Smooth muscle cell (in vitro differentiated cells): ENCODE measurements at regions not wholly inside any gene's neighbourhood (a gene's known extent, or its start where the extent isn't known, plus 50 kb on each side); places are given as distances from the start of the nearest gene placed in this dataset.

Source experiments
- DNase-seq: peaks from one replicate; lab custom pipeline; 2025; ENCODE audit not compliant: unreplicated experiment; lab: John Stamatoyannopoulos, UW
- H2AFZ ChIP-seq: fragments of 200-600 bp; sonication (generic); 2 replicates; pipeline ENCODE4 v1.6.0; 2016; ENCODE audit warnings: antibody characterized with exemption, low read depth, mild to moderate bottlenecking
- H3F3A ChIP-seq: fragments of 200-600 bp; sonication (generic); 2 replicates; pipeline ENCODE4 v1.6.0; 2017; ENCODE audit warnings: antibody characterized with exemption, low read depth
- H3K27ac ChIP-seq: fragments of 200-600 bp; sonication (generic); 2 replicates; pipeline ENCODE4 v1.5.1; 2016; ENCODE audit warnings: low read depth, mild to moderate bottlenecking
- H3K27me3 ChIP-seq: fragments of 200-600 bp; sonication (generic); 2 replicates; pipeline ENCODE4 v1.6.1; 2016; ENCODE audit warnings: low read depth, mild to moderate bottlenecking
- H3K36me3 ChIP-seq: fragments of 200-600 bp; sonication (generic); 2 replicates; pipeline ENCODE4 v1.5.1; 2016; ENCODE audit warnings: low read depth
- H3K4me1 ChIP-seq: fragments of 200-600 bp; sonication (generic); 2 replicates; pipeline ENCODE4 v1.5.1; 2016; ENCODE audit warnings: low read depth
- H3K4me2 ChIP-seq: fragments of 200-600 bp; sonication (generic); 2 replicates; pipeline ENCODE4 v1.6.0; 2016; ENCODE audit warnings: mild to moderate bottlenecking
- H3K4me3 ChIP-seq: fragments of 200-600 bp; sonication (generic); 2 replicates; pipeline ENCODE4 v1.5.1; 2016; ENCODE audit warnings: mild to moderate bottlenecking
- H3K79me2 ChIP-seq: fragments of 200-600 bp; sonication (generic); 2 replicates; pipeline ENCODE4 v1.6.0; 2016; ENCODE audit warnings: low read depth, mild to moderate bottlenecking
- H3K9ac ChIP-seq: fragments of 200-600 bp; sonication (generic); 2 replicates; pipeline ENCODE4 v1.6.0; 2016; ENCODE audit warnings: low read depth
- H3K9me3 ChIP-seq: fragments of 200-600 bp; sonication (generic); replicated peaks from 2 replicates; pipeline ENCODE4 v1.5.1; 2016; ENCODE audit warnings: low read depth
- H4K20me1 ChIP-seq: fragments of 200-600 bp; sonication (generic); 2 replicates; pipeline ENCODE4 v1.6.0; 2016; ENCODE audit warnings: low read depth
- WGBS: methylation state at CpG from one replicate; pipeline ENCODE4 v1.1.7; 2016; ENCODE audit warnings: low lambda C conversion rate; 5-methylcytosine and 5-hydroxymethylcytosine counted together
- TF ChIP-seq, protein P1 (sequence below): fragments of 200-600 bp; sonication (generic); IDR thresholded peaks from 2 replicates; pipeline ENCODE4 v1.5.1; 2017; ENCODE audit warnings: borderline replicate concordance, mild to moderate bottlenecking, antibody characterized with exemption; ENCODE audit not compliant: insufficient read depth, poor library complexity, severe bottlenecking

DNA sequence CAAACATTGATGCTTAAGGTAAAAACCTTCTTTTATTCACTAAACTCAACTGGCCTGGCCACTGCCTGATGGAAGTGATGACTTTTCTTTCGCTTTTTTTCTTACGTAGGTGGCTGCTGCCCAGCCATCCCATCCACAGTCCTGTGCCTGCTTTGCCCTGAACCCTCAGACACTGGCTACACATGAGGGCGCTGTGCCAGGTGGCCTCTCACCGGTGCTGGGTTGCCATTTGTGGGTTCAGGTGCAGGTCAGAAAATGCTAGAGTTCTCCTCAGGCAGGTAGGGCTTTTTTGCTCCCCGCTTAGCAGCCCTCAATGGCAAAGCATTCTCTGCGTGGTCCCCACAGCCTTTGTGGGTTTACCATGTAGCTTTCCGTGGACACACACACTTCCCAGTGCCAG lies 88.3 kb upstream of the PRR23E start:
- Histone ChIP-seq H3K9ac (no peak overlapping the region), H3K9me3 (no peaks in the 10 kb centered on the region), H3K36me3 (no peaks in the 10 kb centered on the region), H2AFZ (no peak overlapping the region), H3K4me1 (no peaks in the 10 kb centered on the region), H3K4me3 (no peak overlapping the region), H3F3A (no peaks in the 10 kb centered on the region), H3K27me3 (no peaks in the 10 kb centered on the region), H4K20me1 (no peaks in the 10 kb centered on the region), H3K4me2 (no peak overlapping the region), H3K27ac (no peak overlapping the region), H3K79me2 (no peaks in the 10 kb centered on the region)
- WGBS: 93% methylated on average over 7 of the region's 7 CpGs
- TF ChIP-seq, protein P1, sequence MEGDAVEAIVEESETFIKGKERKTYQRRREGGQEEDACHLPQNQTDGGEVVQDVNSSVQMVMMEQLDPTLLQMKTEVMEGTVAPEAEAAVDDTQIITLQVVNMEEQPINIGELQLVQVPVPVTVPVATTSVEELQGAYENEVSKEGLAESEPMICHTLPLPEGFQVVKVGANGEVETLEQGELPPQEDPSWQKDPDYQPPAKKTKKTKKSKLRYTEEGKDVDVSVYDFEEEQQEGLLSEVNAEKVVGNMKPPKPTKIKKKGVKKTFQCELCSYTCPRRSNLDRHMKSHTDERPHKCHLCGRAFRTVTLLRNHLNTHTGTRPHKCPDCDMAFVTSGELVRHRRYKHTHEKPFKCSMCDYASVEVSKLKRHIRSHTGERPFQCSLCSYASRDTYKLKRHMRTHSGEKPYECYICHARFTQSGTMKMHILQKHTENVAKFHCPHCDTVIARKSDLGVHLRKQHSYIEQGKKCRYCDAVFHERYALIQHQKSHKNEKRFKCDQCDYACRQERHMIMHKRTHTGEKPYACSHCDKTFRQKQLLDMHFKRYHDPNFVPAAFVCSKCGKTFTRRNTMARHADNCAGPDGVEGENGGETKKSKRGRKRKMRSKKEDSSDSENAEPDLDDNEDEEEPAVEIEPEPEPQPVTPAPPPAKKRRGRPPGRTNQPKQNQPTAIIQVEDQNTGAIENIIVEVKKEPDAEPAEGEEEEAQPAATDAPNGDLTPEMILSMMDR: no peak
- DNase-seq: no peak

DNA sequence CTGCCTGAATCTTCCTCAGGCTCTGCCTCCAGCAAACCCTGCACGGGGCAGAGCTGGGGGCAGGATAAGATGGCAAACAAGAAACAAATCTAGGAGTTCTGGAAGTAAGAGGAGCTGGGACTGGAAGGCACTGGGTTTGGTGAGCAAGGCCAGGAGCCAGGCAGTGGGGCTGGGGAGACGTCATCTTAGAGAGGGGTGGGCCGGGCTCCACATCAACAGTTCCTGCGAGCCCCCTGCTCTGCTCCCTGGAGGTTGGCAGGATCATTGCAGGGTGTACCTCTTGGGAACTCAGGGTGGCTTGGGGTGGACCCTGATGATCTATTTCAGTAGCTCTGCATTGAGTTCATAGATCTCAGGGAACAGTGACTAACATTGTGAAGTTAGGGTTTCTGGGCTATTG lies 87.3 kb upstream of the PRR23E start:
- Histone ChIP-seq H3K4me2 (no peak overlapping the region), H3K9ac (no peak overlapping the region), H3K4me3 (no peak overlapping the region), H3K27me3 (no peaks in the 10 kb centered on the region), H3K79me2 (no peaks in the 10 kb centered on the region), H2AFZ (no peak overlapping the region), H3K27ac (no peak overlapping the region), H3K4me1 (no peaks in the 10 kb centered on the region), H3K36me3 (no peaks in the 10 kb centered on the region), H3K9me3 (no peaks in the 10 kb centered on the region), H3F3A (no peaks in the 10 kb centered on the region), H4K20me1 (no peaks in the 10 kb centered on the region)
- 89% methylated on average over 4 of the region's 4 CpGs for WGBS
- TF ChIP-seq, protein P1: no peak
- no peak for DNase-seq

DNA sequence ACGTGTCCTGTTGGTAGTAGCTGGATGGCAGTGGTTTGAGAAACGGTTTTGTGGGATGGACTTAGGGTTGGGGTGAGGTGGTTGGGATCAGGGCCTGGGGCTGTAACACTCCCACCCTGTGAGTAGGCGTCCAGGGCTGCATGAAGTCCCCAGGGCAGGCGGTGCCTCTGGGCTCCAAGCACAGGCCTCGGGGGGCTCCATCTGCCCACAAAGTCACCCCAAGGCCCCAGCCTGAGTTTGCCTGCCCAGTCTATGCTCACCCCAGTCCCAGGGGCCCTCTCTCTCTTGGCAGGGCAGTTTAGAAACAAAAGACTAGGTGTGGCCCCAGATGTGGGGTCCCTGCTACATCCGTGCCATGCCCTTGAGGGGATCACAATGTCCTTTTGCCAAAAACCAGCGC lies 86.9 kb upstream of the PRR23E start:
- no peak overlapping the region for H3K27ac ChIP-seq
- H3K27me3 ChIP-seq: no peaks in the 10 kb centered on the region
- H3K9ac ChIP-seq: no peak overlapping the region
- no peak for DNase-seq
- no peaks in the 10 kb centered on the region for H3K79me2 ChIP-seq
- H3F3A ChIP-seq: no peaks in the 10 kb centered on the region
- WGBS: 92% methylated on average over 7 of the region's 7 CpGs
- TF ChIP-seq, protein P1: no peak
- H3K4me3 ChIP-seq: no peak overlapping the region
- no peaks in the 10 kb centered on the region for H3K4me1 ChIP-seq
- no peaks in the 10 kb centered on the region for H3K9me3 ChIP-seq
- H2AFZ ChIP-seq: no peak overlapping the region
- no peaks in the 10 kb centered on the region for H4K20me1 ChIP-seq
- H3K36me3 ChIP-seq: no peaks in the 10 kb centered on the region
- H3K4me2 ChIP-seq: no peak overlapping the region

DNA sequence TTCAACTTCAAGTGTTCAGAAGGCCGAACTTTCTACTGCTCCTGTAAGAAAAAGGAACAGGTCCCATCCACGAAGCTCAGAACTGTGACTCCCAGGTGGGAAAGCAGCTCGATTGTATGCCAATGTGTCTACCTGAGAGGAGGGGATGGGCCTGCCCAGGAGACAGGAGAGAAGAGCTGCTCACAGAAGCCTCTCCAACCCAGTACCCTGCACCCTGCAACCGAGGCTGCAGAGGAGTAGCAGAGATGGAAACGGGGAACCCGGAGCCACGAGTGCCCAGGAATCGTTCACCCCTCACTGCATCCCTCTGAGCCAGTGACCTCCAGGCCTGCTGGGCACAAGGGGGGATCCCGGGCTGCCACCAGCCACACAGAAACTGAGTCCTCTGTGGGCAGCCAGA lies 86.5 kb upstream of the PRR23E start:
- Histone ChIP-seq H3K36me3 (no peaks in the 10 kb centered on the region), H3K27me3 (no peaks in the 10 kb centered on the region), H4K20me1 (no peaks in the 10 kb centered on the region), H3K9me3 (no peaks in the 10 kb centered on the region), H3K4me3 (no peak overlapping the region), H3K4me1 (no peaks in the 10 kb centered on the region), H3K9ac (no peak overlapping the region), H3K79me2 (no peaks in the 10 kb centered on the region), H3F3A (no peaks in the 10 kb centered on the region), H2AFZ (no peak overlapping the region), H3K27ac (no peak overlapping the region), H3K4me2 (no peak overlapping the region)
- no peak for DNase-seq
- WGBS: 88% methylated on average over 9 of the region's 9 CpGs
- TF ChIP-seq, protein P1: no peak
